RKO (cell line): ENCODE measurements at regions not wholly inside any gene's neighbourhood (a gene's known extent, or its start where the extent isn't known, plus 50 kb on each side); places are given as distances from the start of the nearest gene placed in this dataset.

ENCODE experiments used
- DNase-seq: peaks from one replicate; pipeline ENCODE4 v3.0.0-alpha.2; 2016; ENCODE audit warnings: low spot score

- DNase-seq, result no peak
Measured at GRCh38 chr9:99590410-99590809, 231.3 kb upstream of the NR4A3 start.

- DNase-seq, result no peak
Measured at GRCh38 chr9:99590840-99591239, 230.8 kb upstream of the NR4A3 start.

DNA sequence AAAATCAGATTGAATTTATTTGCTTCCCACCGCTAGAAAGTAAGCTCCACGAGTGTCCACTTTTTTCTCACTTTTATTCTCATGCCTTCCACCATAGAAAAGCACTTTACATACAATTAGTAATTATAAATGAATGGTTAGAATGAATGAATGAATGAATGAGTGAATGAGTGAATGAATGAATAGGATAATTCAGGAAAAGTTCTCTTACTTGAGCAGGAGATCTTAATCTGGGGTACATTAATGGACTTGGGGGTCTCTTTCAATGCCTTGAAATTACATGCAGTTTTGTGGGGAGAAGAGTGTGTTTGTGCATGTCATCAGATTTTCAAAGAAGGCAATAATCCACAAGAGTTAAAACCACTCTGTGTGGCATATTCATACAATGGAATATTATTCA, 229.9 kb upstream of the NR4A3 start:
- no peak for DNase-seq

DNA sequence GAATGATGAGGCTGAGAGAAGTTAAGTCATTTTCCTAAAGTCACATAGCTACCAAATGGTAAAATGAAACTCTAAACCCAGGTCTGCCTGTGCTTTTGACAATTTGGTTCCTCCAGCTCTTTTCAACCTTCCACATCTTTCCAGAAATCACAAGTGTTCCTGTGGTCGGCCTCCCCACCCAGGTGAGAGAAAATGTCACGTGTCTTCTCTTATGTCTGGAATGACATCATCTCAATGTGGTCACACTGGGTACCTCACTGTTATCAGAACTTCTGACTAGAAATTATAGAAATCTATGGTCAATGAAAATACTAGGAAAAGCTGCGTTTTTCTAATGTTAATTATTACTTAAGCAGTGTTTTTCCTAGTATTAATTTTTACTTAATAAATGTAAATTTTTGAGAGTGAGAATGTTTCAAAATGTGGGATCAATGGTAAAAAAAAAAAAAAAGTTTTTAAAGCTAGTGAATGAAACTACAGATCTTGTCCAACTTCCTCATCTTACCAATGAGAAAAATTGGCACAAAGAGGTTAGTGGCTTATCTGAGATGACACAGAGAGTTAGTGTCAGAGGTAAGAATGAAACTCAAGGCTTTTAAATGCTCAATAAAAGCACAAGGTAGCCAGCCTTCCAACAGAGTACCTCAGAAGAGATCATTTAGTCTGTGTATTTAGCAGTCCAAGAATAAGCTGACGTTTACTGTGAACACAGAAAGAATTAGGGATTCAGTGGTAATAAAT, 228.7 kb upstream of the NR4A3 start:
- DNase-seq, result no peak

GRCh38 chr9:99593610-99594009, 228.1 kb upstream of the NR4A3 start:
- no peak for DNase-seq

GRCh38 chr9:99594056-99594780, 227.5 kb upstream of the NR4A3 start:
- no peak for DNase-seq

DNA sequence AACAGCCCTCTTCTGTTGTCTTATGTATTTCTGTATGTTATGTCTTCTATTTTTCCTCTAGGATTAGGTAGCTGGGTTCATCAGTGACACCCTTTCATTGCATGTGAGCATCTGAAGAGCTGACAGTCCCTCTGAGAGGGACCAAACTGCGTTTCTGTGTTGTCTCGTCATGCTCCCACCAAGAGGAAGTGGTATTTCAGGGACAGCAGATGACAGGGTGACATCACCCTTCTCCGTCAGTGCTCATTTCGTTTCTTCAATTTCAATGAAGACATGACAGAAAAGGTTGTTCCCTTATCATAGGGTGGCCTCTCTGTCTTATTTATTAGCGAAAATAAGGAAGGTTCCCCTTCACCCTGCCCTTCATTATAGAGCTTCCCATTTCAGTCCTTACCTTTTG, 225.9 kb upstream of the NR4A3 start:
- no peak for DNase-seq

- no peak for DNase-seq
Measured at GRCh38 chr9:99601571-99602111, 220.0 kb upstream of the NR4A3 start.

- DNase-seq, result no peak
Measured at GRCh38 chr9:99602854-99603253, 218.8 kb upstream of the NR4A3 start.

DNA sequence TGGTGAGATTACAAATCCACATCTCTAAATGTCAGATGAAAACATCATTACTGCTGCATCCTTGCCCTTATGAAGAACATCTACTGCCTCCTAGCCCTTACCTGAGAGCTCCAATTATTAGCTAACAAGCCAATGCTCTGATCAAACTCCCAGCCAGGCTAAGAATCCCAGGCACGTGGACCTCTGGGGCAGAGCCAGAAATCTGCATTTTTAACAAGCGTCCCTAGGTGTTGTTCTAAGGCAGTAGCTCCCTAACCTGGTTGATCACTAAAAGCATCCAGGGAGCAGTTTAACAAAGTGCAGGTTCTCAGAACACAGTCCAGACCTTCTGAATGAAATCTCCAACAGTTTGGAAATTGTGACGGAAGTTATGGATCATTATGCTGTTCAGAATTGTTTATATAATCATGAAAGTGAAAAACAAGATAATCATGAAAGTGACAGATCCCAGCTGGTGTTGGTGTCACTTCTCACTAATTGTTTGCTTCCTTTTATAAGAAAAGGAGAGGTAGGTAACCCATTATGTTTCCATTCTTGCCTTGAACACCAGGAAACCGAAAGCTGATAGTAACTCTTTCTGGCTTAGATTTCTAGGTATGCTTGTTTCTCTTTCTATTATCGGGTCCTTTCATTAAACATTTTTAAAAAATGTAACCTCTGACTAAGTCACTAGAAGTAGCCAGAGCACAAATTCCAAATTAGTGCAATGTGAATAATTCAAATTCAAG, 216.5 kb upstream of the NR4A3 start:
- no peak for DNase-seq

GRCh38 chr9:99606296-99606695, 215.4 kb upstream of the NR4A3 start:
- no peak for DNase-seq

- no peak for DNase-seq
Measured at GRCh38 chr9:99606957-99607356, 214.7 kb upstream of the NR4A3 start.

DNA sequence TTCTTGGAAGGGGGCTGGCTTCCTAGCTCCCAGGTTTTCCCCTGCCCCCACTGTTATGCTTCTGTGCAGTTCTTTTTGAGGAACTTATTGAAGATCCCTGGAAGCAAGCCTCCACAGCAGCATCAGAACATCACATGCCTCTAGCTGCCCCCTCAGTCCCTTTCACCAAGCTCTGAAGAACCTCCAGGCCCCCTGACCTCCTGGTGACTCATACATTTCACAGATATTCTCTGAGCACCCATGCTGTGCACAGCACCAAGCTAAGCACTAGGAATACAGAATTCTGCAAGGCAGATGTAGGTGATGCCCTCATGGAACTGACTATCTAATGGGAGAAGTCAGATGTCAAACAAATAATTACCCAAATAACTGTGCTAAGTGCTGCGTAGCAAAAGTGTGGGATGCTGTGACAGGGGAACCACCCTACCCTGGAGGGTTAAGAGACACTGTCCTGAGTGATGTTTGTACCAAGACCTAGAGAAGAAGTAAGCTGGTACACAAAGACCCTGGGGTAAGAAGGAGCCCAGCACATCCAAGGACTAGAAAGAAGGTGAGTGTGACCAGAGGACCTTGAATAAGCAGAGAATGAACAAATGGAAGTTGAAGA, 213.7 kb upstream of the NR4A3 start:
- no peak for DNase-seq

- no peak for DNase-seq
Measured at GRCh38 chr9:99614341-99614740, 207.3 kb upstream of the NR4A3 start.

DNA sequence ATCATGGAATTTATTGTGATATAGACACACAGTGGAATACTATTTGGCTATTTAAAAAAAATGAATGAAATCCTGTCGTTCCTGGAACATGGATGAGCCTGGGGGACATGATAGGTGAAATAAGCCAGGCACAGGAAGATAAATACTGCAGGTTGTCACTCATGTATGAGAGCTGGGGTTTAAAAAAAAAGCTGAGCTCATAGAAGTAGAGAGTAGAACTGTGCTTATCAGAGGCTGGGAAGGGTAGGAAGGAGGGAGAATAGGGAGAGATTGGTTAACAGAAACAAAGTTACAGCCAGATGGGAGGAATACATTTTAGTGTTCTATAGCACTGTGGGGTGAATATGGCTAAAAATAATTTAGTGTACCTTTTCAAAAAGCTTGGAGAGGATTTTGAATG, 200.6 kb upstream of the NR4A3 start:
- no peak for DNase-seq

DNA sequence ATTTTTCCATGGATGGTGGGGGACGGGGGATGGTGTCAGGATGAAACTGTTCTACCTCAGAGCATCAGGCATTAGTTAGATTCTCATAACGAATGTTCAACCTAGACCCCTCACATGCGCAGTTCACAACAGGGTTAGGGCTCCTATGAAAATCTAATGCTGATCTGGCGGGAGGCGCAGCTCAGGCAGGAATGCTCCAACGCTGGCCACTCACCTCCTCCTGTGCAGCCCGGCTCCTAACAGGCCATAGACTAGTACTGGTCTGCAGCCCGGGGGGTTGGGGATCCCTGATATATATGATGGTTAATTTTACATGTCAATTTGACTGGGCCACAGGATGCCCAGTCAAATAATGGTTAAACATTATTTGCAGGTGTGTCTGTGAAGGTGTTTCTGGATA, 199.0 kb upstream of the NR4A3 start:
- no peak for DNase-seq

GRCh38 chr9:99623780-99624364, 197.8 kb upstream of the NR4A3 start:
- no peak for DNase-seq

GRCh38 chr9:99624499-99625233, 197.0 kb upstream of the NR4A3 start:
- no peak for DNase-seq

DNA sequence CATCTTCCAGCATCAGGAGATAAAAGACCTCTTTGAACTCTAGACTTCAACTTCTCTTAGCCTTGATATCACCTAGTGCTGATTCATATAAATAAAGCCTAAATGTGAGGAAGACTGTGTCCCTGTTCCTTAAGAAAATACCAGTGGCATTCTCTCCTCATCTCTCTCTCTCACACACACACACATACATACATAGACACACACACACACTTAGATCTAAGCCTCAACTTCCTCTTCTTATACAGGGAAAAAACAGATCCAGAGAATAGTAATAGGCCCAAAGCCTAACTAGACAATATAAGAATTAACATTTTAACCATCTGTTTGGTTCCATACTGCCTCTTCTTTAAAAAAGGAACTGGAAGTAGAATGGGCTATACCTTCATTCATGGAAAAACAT, 195.3 kb upstream of the NR4A3 start:
- DNase-seq, result no peak

- no peak for DNase-seq
Measured at GRCh38 chr9:99628285-99628684, 193.4 kb upstream of the NR4A3 start.
